ENCODE measurements at regions not wholly inside any gene's neighbourhood (a gene's known extent, or its start where the extent isn't known, plus 50 kb on each side); places are given as distances from the start of the nearest gene placed in this dataset.

DNA sequence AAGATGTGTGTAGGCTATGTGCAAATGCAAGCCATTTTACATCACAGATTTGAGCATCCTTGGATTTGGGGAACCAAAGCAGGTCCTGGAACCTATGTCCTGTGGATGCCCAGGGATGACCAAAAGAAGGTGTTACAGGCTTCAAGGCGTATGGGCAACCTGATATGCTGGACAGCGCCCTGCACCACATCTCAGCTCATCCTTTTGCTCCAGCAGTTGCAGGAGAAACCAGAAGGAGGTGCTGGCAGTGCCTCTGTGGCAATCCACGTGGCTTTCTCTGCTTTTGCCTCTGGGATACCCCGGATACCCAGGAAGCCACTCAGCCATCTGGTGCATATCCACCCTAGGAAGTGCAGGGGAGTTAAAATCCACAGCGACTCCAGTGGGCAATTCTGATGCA, 110.3 kb upstream of the VSTM2B start:
- no peak overlapping the region for H3K4me3 ChIP-seq (ENCODE audit: low read length in 2 of 2)
- no peak overlapping the region for H3K27ac ChIP-seq (replicated peaks; ENCODE audit: low read length)
- H4K91ac ChIP-seq (ENCODE audit: low read depth, low read length, poor library complexity), result no peak overlapping the region
- no peak overlapping the region for H3K9ac ChIP-seq (ENCODE audit: low read depth, low read length, poor library complexity)
- H3K9me3 ChIP-seq (replicated peaks in 1 of 2; ENCODE audit: control insufficient read depth in 2 of 2, insufficient read depth in 1 of 2, low read depth in 1 of 2, low read length in 2 of 2), result no peaks in the 10 kb centered on the region
- H2AFZ ChIP-seq (ENCODE audit: low read length), result no peak overlapping the region
- no peaks in the 10 kb centered on the region for H3K79me1 ChIP-seq (ENCODE audit: low read depth, low read length)
- H3K23ac ChIP-seq (ENCODE audit: low read depth, low read length, poor library complexity), result no peak overlapping the region
- H2BK5ac ChIP-seq (ENCODE audit: low read length), result no peak overlapping the region
- DNase-seq (ENCODE audit: low spot score), result no peak
- no peak overlapping the region for H2BK12ac ChIP-seq (ENCODE audit: low read length)
- H2AK5ac ChIP-seq (ENCODE audit: low read depth, low read length), result no peak overlapping the region
- no peak overlapping the region for H3K18ac ChIP-seq (ENCODE audit: low read length)
- no peaks in the 10 kb centered on the region for H3K36me3 ChIP-seq (replicated peaks in 1 of 2; ENCODE audit: control insufficient read depth in 2 of 2, insufficient read depth in 2 of 2, low read length in 2 of 2)
- no CpG with 5 or more reads among the region's 5 CpGs for WGBS, 2 donors (ENCODE audit: extremely low coverage in 2 of 2, insufficient read length in 2 of 2, insufficient replicate concordance in 1 of 2)
- H3K4me2 ChIP-seq (ENCODE audit: insufficient read depth, low read length, poor library complexity, severe bottlenecking), result no peak overlapping the region
- H4K8ac ChIP-seq (ENCODE audit: low read depth, low read length), result no peak overlapping the region
- peaks cover 0 to 4% of the 10 kb centered on the region in 2 donors for H3K4me1 ChIP-seq (ENCODE audit: control insufficient read depth in 2 of 2, insufficient read depth in 1 of 2, low read depth in 1 of 2, low read length in 2 of 2)
- H3K27me3 ChIP-seq (ENCODE audit: control insufficient read depth in 3 of 3, insufficient read depth in 3 of 3, low read depth in 1 of 3, low read length in 3 of 3), result peaks cover 0 to 3% (median 0%) of the 10 kb centered on the region in 3 experiments
- no peak overlapping the region for H2BK120ac ChIP-seq (ENCODE audit: low read depth, low read length)
- no peak overlapping the region for H3K14ac ChIP-seq (ENCODE audit: low read length)
- H3K4ac ChIP-seq (ENCODE audit: low read length), result no peak overlapping the region
- H2BK15ac ChIP-seq (ENCODE audit: low read length), result no peak overlapping the region

DNA sequence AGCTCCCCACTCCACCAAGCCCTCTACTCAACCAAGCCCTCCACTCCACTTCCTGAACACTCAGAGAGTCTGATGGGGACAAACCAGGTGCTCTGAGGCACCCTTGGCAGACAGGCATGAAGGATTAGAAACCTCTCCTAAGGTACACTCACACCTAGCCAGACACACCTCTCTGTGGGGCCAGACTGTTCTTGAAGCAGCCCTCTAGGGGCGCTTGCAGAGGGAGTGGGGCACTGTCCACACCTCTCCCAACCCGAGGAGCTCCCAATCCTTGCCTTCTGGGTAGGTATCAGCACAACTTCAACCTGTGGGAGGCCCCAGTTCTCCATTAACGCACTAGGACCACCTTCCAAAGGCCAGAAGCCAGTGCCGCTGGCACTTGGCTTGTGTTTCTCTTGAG, 108.7 kb upstream of the VSTM2B start:
- Histone ChIP-seq H3K27me3 (ENCODE audit: control insufficient read depth in 3 of 3, insufficient read depth in 3 of 3, low read depth in 1 of 3, low read length in 3 of 3) (peaks cover 0 to 3% (median 0%) of the 10 kb centered on the region in 3 experiments), H2BK120ac (ENCODE audit: low read depth, low read length) (no peak overlapping the region), H3K4ac (ENCODE audit: low read length) (no peak overlapping the region), H2BK15ac (ENCODE audit: low read length) (peak overlapping the region; percentile 45), H2AK5ac (ENCODE audit: low read depth, low read length) (peak overlapping the region; percentile 15), H3K18ac (ENCODE audit: low read length) (no peak overlapping the region), H3K14ac (ENCODE audit: low read length) (no peak overlapping the region), H3K27ac (replicated peaks; ENCODE audit: low read length) (no peak overlapping the region), H2BK5ac (ENCODE audit: low read length) (no peak overlapping the region), H3K4me3 (ENCODE audit: low read length in 2 of 2) (no peak overlapping the region), H2BK12ac (ENCODE audit: low read length) (no peak overlapping the region), H4K91ac (ENCODE audit: low read depth, low read length, poor library complexity) (no peak overlapping the region), H3K36me3 (replicated peaks in 1 of 2; ENCODE audit: control insufficient read depth in 2 of 2, insufficient read depth in 2 of 2, low read length in 2 of 2) (no peaks in the 10 kb centered on the region), H4K8ac (ENCODE audit: low read depth, low read length) (no peak overlapping the region), H3K9me3 (replicated peaks in 1 of 2; ENCODE audit: control insufficient read depth in 2 of 2, insufficient read depth in 1 of 2, low read depth in 1 of 2, low read length in 2 of 2) (no peaks in the 10 kb centered on the region), H3K23ac (ENCODE audit: low read depth, low read length, poor library complexity) (no peak overlapping the region), H3K4me1 (ENCODE audit: control insufficient read depth in 2 of 2, insufficient read depth in 1 of 2, low read depth in 1 of 2, low read length in 2 of 2) (peaks cover 0 to 2% of the 10 kb centered on the region in 2 donors), H3K4me2 (ENCODE audit: insufficient read depth, low read length, poor library complexity, severe bottlenecking) (no peak overlapping the region), H3K79me1 (ENCODE audit: low read depth, low read length) (no peaks in the 10 kb centered on the region), H2AFZ (ENCODE audit: low read length) (no peak overlapping the region), H3K9ac (ENCODE audit: low read depth, low read length, poor library complexity) (no peak overlapping the region)
- WGBS, 2 donors (ENCODE audit: extremely low coverage in 2 of 2, insufficient read length in 2 of 2, insufficient replicate concordance in 1 of 2), result no CpG with 5 or more reads among the region's 4 CpGs
- no peak for DNase-seq (ENCODE audit: low spot score)

DNA sequence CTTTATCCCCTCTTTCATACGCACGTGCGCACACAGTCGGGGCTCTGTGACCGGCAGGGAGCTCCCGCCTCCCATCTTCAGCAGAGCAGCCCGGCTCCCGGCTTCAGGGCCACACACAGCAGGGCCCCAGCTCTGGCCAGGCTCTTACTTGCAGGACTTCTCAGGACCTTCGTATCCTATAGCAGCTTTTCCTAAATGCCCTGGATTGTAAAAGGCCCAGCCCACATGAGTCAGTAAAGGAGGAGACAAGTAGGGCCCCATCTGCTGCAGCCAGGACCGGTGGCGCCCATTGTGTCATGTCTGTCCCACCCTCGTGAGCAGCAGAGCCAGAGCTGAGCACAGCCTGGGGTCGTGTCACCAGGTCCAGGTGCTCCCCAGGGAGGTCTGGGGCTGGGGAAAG, 107.6 kb upstream of the VSTM2B start:
- Histone ChIP-seq H2BK15ac (ENCODE audit: low read length) (no peak overlapping the region), H2BK120ac (ENCODE audit: low read depth, low read length) (no peak overlapping the region), H3K79me1 (ENCODE audit: low read depth, low read length) (no peaks in the 10 kb centered on the region), H3K27me3 (ENCODE audit: control insufficient read depth in 3 of 3, insufficient read depth in 3 of 3, low read depth in 1 of 3, low read length in 3 of 3) (peaks cover 0 to 3% (median 0%) of the 10 kb centered on the region in 3 experiments), H3K27ac (replicated peaks; ENCODE audit: low read length) (no peak overlapping the region), H4K8ac (ENCODE audit: low read depth, low read length) (no peak overlapping the region), H3K9me3 (replicated peaks in 1 of 2; ENCODE audit: control insufficient read depth in 2 of 2, insufficient read depth in 1 of 2, low read depth in 1 of 2, low read length in 2 of 2) (no peaks in the 10 kb centered on the region), H2AFZ (ENCODE audit: low read length) (no peak overlapping the region), H2AK5ac (ENCODE audit: low read depth, low read length) (no peak overlapping the region), H4K91ac (ENCODE audit: low read depth, low read length, poor library complexity) (no peak overlapping the region), H3K23ac (ENCODE audit: low read depth, low read length, poor library complexity) (peak overlapping the region; percentile 62), H3K4me3 (ENCODE audit: low read length in 2 of 2) (no peak overlapping the region), H3K4me2 (ENCODE audit: insufficient read depth, low read length, poor library complexity, severe bottlenecking) (no peak overlapping the region), H3K36me3 (replicated peaks in 1 of 2; ENCODE audit: control insufficient read depth in 2 of 2, insufficient read depth in 2 of 2, low read length in 2 of 2) (no peaks in the 10 kb centered on the region), H2BK5ac (ENCODE audit: low read length) (no peak overlapping the region), H3K18ac (ENCODE audit: low read length) (peak overlapping the region; percentile 41), H2BK12ac (ENCODE audit: low read length) (no peak overlapping the region), H3K4ac (ENCODE audit: low read length) (no peak overlapping the region), H3K14ac (ENCODE audit: low read length) (no peak overlapping the region), H3K9ac (ENCODE audit: low read depth, low read length, poor library complexity) (no peak overlapping the region), H3K4me1 (ENCODE audit: control insufficient read depth in 2 of 2, insufficient read depth in 1 of 2, low read depth in 1 of 2, low read length in 2 of 2) (peaks cover 0 to 2% of the 10 kb centered on the region in 2 donors)
- no peak for DNase-seq (ENCODE audit: low spot score)
- no CpG with 5 or more reads among the region's 13 CpGs for WGBS, 2 donors (ENCODE audit: extremely low coverage in 2 of 2, insufficient read length in 2 of 2, insufficient replicate concordance in 1 of 2)

DNA sequence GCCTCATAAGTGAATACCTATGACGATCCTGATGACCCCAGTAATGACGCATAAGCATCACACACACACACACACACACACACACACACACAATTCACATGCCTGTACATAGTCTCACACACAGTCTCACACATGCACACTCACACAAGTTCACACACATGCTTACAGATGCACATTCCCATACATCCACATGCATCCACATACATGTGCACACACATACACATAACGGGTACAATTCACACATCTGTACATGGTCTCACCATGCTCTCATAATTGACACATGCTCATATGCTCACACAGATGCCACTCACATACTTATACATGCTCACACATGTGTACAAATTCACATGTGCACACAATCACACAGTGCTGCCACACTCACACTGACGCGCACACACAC, 105.7 kb upstream of the VSTM2B start:
- H3K27me3 ChIP-seq (ENCODE audit: control insufficient read depth in 3 of 3, insufficient read depth in 3 of 3, low read depth in 1 of 3, low read length in 3 of 3), result peaks cover 0 to 3% (median 0%) of the 10 kb centered on the region in 3 experiments
- no peak overlapping the region for H4K91ac ChIP-seq (ENCODE audit: low read depth, low read length, poor library complexity)
- H2AFZ ChIP-seq (ENCODE audit: low read length), result no peak overlapping the region
- H2BK120ac ChIP-seq (ENCODE audit: low read depth, low read length), result no peak overlapping the region
- H2BK15ac ChIP-seq (ENCODE audit: low read length), result no peak overlapping the region
- H3K36me3 ChIP-seq (replicated peaks in 1 of 2; ENCODE audit: control insufficient read depth in 2 of 2, insufficient read depth in 2 of 2, low read length in 2 of 2), result no peaks in the 10 kb centered on the region
- H2AK5ac ChIP-seq (ENCODE audit: low read depth, low read length), result no peak overlapping the region
- peaks cover 0 to 2% of the 10 kb centered on the region in 2 donors for H3K4me1 ChIP-seq (ENCODE audit: control insufficient read depth in 2 of 2, insufficient read depth in 1 of 2, low read depth in 1 of 2, low read length in 2 of 2)
- no peak for DNase-seq (ENCODE audit: low spot score)
- H3K18ac ChIP-seq (ENCODE audit: low read length), result peak overlapping the region; percentile 2
- no peak overlapping the region for H3K27ac ChIP-seq (replicated peaks; ENCODE audit: low read length)
- H2BK12ac ChIP-seq (ENCODE audit: low read length), result peak overlapping the region; percentile 34
- no peak overlapping the region for H3K4me2 ChIP-seq (ENCODE audit: insufficient read depth, low read length, poor library complexity, severe bottlenecking)
- no peak overlapping the region for H3K23ac ChIP-seq (ENCODE audit: low read depth, low read length, poor library complexity)
- no peak overlapping the region for H2BK5ac ChIP-seq (ENCODE audit: low read length)
- H3K4ac ChIP-seq (ENCODE audit: low read length), result no peak overlapping the region
- WGBS, 2 donors (ENCODE audit: extremely low coverage in 2 of 2, insufficient read length in 2 of 2, insufficient replicate concordance in 1 of 2), result no CpG with 5 or more reads among the region's 5 CpGs
- H3K4me3 ChIP-seq (ENCODE audit: low read length in 2 of 2), result peak overlapping the region in 1 of 2 donors; percentile 62
- no peaks in the 10 kb centered on the region for H3K9me3 ChIP-seq (replicated peaks in 1 of 2; ENCODE audit: control insufficient read depth in 2 of 2, insufficient read depth in 1 of 2, low read depth in 1 of 2, low read length in 2 of 2)
- no peaks in the 10 kb centered on the region for H3K79me1 ChIP-seq (ENCODE audit: low read depth, low read length)
- H3K14ac ChIP-seq (ENCODE audit: low read length), result peak overlapping the region; percentile 39
- peak overlapping the region; percentile 87 for H4K8ac ChIP-seq (ENCODE audit: low read depth, low read length)
- peak overlapping the region; percentile 57 for H3K9ac ChIP-seq (ENCODE audit: low read depth, low read length, poor library complexity)

All from neuronal stem cell (in vitro differentiated cells).